ENCODE measurements at regions not wholly inside any gene's neighbourhood (a gene's known extent, or its start where the extent isn't known, plus 50 kb on each side); places are given as distances from the start of the nearest gene placed in this dataset.
A peak's percentile ranks its signal among the peaks of the same experiment; 100 is the strongest.

DNA sequence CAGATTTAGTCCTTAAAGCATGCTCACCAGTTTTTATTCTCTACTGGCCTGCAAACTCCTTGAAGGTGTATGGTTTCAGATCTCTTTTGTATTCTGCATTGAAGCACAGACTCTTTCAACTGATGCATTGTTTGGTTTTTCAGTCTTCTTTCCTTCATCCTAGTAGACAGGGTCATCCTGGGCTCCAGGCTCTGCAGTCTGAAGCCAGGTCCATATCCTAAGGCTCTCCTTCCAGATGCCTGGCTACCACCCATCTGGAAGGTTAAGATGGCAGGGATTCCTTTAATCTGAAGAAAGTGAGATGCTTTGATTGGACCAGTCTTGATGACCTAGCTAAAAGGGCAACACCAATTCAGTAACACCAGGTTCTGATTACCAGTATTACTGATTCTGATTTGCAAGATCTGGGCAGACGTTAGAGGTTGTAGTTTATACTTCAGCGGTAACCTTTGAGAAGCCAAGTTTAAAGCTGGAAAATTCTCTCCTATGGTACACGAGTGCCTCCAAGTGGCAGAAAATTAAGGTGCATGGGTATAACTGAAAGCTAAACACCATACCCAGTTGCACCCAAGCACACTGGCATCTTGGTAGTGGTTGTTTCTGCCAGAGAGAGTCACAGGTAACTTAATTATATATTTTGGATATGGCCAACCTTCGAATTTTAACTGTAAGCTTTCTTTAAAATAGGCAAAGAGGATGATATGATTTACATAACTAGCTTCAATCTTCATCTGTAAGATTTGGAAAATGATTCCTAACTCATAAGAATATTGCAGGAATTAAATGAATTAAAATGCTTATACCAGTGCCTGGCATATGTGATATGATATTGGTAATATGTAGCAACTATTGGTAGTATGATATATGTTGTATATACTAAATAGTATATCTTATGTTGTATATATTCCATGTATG is 1651.9 kb upstream of the MIR17HG start:
- no peak overlapping the region for H3K27ac ChIP-seq
- TF ChIP-seq, protein P1, sequence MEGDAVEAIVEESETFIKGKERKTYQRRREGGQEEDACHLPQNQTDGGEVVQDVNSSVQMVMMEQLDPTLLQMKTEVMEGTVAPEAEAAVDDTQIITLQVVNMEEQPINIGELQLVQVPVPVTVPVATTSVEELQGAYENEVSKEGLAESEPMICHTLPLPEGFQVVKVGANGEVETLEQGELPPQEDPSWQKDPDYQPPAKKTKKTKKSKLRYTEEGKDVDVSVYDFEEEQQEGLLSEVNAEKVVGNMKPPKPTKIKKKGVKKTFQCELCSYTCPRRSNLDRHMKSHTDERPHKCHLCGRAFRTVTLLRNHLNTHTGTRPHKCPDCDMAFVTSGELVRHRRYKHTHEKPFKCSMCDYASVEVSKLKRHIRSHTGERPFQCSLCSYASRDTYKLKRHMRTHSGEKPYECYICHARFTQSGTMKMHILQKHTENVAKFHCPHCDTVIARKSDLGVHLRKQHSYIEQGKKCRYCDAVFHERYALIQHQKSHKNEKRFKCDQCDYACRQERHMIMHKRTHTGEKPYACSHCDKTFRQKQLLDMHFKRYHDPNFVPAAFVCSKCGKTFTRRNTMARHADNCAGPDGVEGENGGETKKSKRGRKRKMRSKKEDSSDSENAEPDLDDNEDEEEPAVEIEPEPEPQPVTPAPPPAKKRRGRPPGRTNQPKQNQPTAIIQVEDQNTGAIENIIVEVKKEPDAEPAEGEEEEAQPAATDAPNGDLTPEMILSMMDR (IDR thresholded peaks at IDR 0.05; ENCODE audit: poor library complexity), result peak; percentile 83
- no peak for TF ChIP-seq EZH2phosphoT487 (IDR thresholded peaks at IDR 0.05; ENCODE audit: low read depth, severe bottlenecking, unreplicated experiment)
- H2AFZ ChIP-seq, result no peak overlapping the region
- H3K4me1 ChIP-seq (ENCODE audit: insufficient read depth), result no peaks in the 10 kb centered on the region
- no peaks in the 10 kb centered on the region for H3K9me3 ChIP-seq (ENCODE audit: low read depth)
- DNase-seq (ENCODE audit: low spot score), result peak; percentile 65
- no peaks in the 10 kb centered on the region for H3K27me3 ChIP-seq
- H3K4me2 ChIP-seq, result no peak overlapping the region
- H3K79me2 ChIP-seq, result no peaks in the 10 kb centered on the region
- 9% methylated on average over 4 of the region's 4 CpGs for WGBS (ENCODE audit: low lambda C conversion rate, missing lambda C conversion rate)
- no peak overlapping the region for H3K4me3 ChIP-seq
- no peaks in the 10 kb centered on the region for H4K20me1 ChIP-seq (ENCODE audit: insufficient read depth, poor library complexity, severe bottlenecking)
- H3K9me2 ChIP-seq (replicated peaks; ENCODE audit: insufficient read depth), result no peaks in the 10 kb centered on the region
- H3K36me3 ChIP-seq (replicated peaks; ENCODE audit: insufficient read depth, low read depth), result no peaks in the 10 kb centered on the region

DNA sequence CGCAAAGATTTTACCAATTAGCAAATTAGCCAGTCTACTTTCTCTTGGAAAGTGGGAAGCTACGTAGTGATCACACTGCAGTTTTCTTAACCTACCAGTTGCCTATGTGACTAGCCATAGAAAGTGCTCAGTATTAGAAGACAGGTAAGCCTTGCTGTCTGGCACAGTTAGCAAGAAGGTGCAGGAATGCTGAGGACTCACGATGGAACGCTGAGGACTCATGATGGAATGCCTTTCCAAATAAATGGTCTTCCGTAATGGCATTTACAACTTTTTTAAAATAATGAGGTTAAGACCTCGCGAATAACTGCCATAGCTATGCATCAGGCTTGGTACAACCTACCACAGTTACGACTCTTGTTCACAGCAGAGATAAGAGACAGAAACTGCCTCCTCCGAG is 1645.6 kb upstream of the MIR17HG start:
- Histone ChIP-seq H3K9me3 (ENCODE audit: low read depth) (no peaks in the 10 kb centered on the region), H3K36me3 (replicated peaks; ENCODE audit: insufficient read depth, low read depth) (no peaks in the 10 kb centered on the region), H2AFZ (no peak overlapping the region), H3K4me1 (ENCODE audit: insufficient read depth) (no peaks in the 10 kb centered on the region), H3K27ac (no peak overlapping the region), H3K4me2 (no peak overlapping the region), H3K27me3 (no peaks in the 10 kb centered on the region), H3K9me2 (replicated peaks; ENCODE audit: insufficient read depth) (no peaks in the 10 kb centered on the region), H3K79me2 (no peaks in the 10 kb centered on the region), H4K20me1 (ENCODE audit: insufficient read depth, poor library complexity, severe bottlenecking) (no peaks in the 10 kb centered on the region), H3K4me3 (no peak overlapping the region)
- DNase-seq (ENCODE audit: low spot score), result no peak
- TF ChIP-seq EZH2 (IDR thresholded peaks at IDR 0.05; ENCODE audit: borderline replicate concordance), result no peak
- TF ChIP-seq, protein P1 (IDR thresholded peaks at IDR 0.05; ENCODE audit: poor library complexity), result no peak
- no peak for TF ChIP-seq EZH2phosphoT487 (IDR thresholded peaks at IDR 0.05; ENCODE audit: low read depth, severe bottlenecking, unreplicated experiment)
- WGBS (ENCODE audit: low lambda C conversion rate, missing lambda C conversion rate), result 73% methylated on average over 9 of the region's 9 CpGs

DNA sequence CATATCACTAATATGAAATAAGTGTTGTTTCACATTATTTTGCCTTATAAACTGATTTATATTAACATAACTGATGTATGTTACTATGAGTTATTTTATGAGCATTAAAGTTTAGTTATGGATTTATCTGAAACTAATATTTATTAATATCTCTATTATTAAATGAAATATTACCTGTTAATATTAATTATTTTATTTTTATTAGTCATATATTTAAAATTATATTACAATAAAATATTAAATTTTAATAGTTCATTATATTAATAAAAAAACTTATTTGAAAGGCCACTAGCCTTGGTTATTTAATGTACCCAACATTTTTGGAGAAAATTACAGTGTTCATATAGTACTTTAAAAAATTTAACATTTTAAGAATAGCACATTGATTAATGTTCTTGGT is 1643.4 kb upstream of the MIR17HG start:
- no peaks in the 10 kb centered on the region for H3K79me2 ChIP-seq
- H2AFZ ChIP-seq, result no peak overlapping the region
- H3K4me2 ChIP-seq, result no peak overlapping the region
- H3K9me2 ChIP-seq (replicated peaks; ENCODE audit: insufficient read depth), result no peaks in the 10 kb centered on the region
- no peak overlapping the region for H3K27ac ChIP-seq
- no peak for DNase-seq (ENCODE audit: low spot score)
- H3K36me3 ChIP-seq (replicated peaks; ENCODE audit: insufficient read depth, low read depth), result no peaks in the 10 kb centered on the region
- no peaks in the 10 kb centered on the region for H3K9me3 ChIP-seq (ENCODE audit: low read depth)
- H3K4me3 ChIP-seq, result no peak overlapping the region
- no peaks in the 10 kb centered on the region for H4K20me1 ChIP-seq (ENCODE audit: insufficient read depth, poor library complexity, severe bottlenecking)
- no peak for TF ChIP-seq EZH2 (IDR thresholded peaks at IDR 0.05; ENCODE audit: borderline replicate concordance)
- TF ChIP-seq, protein P1 (IDR thresholded peaks at IDR 0.05; ENCODE audit: poor library complexity), result no peak
- no peak for TF ChIP-seq EZH2phosphoT487 (IDR thresholded peaks at IDR 0.05; ENCODE audit: low read depth, severe bottlenecking, unreplicated experiment)
- H3K4me1 ChIP-seq (ENCODE audit: insufficient read depth), result no peaks in the 10 kb centered on the region
- H3K27me3 ChIP-seq, result no peaks in the 10 kb centered on the region
